K562 (cell line): ENCODE measurements at regions not wholly inside any gene's neighbourhood (a gene's known extent, or its start where the extent isn't known, plus 50 kb on each side); places are given as distances from the start of the nearest gene placed in this dataset.

Experiments used
- MGA ChIP-seq: fragments of 450-650 bp; IDR thresholded peaks from 2 replicates; pipeline ENCODE4 v1.6.1; 2016; ENCODE audit warnings: mild to moderate bottlenecking, moderate library complexity
- ZNF3 ChIP-seq: fragments of 250-450 bp; sonication (Bioruptor Pico); IDR thresholded peaks from 2 replicates; pipeline ENCODE4 v1.5.0; 2021; ENCODE audit warnings: mild to moderate bottlenecking, moderate library complexity

GRCh38 chr14:83289390-83289789 is 1755.7 kb upstream of the SEL1L start (continued):
- TF ChIP-seq MGA (no peak), ZNF3 (CRISPR knock-in tag) (no peak)
